ENCODE measurements at regions not wholly inside any gene's neighbourhood (a gene's known extent, or its start where the extent isn't known, plus 50 kb on each side); places are given as distances from the start of the nearest gene placed in this dataset.

GRCh38 chr10:119996944-119997343, 104.4 kb downstream of the SEC23IP start:
- Histone ChIP-seq H3K4me1 (no peaks in the 10 kb centered on the region), H3K4me3 (no peak overlapping the region), H3K9me3 (no peaks in the 10 kb centered on the region), H3K27ac (no peak overlapping the region), H3K27me3 (no peaks in the 10 kb centered on the region), H3K36me3 (no peaks in the 10 kb centered on the region)
- TF ChIP-seq POLR2AphosphoS5 (IDR thresholded peaks at IDR 0.05) (no peak), EP300 (IDR thresholded peaks at IDR 0.05) (no peak), POLR2A (IDR thresholded peaks at IDR 0.05) (no peak), CTCF (IDR thresholded peaks at IDR 0.05) (no peak)
- DNase-seq (ENCODE audit: low spot score in 2 of 2) = no peak

- Histone ChIP-seq H3K27me3 (no peaks in the 10 kb centered on the region), H3K27ac (no peak overlapping the region), H3K4me1 (no peaks in the 10 kb centered on the region), H3K4me3 (no peak overlapping the region), H3K9me3 (no peaks in the 10 kb centered on the region), H3K36me3 (no peaks in the 10 kb centered on the region)
- no peak for TF ChIP-seq POLR2AphosphoS5 (IDR thresholded peaks at IDR 0.05)
- TF ChIP-seq EP300 (IDR thresholded peaks at IDR 0.05) = no peak
- no peak for TF ChIP-seq CTCF (IDR thresholded peaks at IDR 0.05)
- TF ChIP-seq POLR2A (IDR thresholded peaks at IDR 0.05) = no peak
- WGBS = 31% methylated on average over 2 of the region's 2 CpGs
- DNase-seq (ENCODE audit: low spot score in 2 of 2) = no peak
Observed at GRCh38 chr10:119997429-119997828, 104.9 kb downstream of the SEC23IP start.

- WGBS = 73% methylated on average over 5 of the region's 5 CpGs
- Histone ChIP-seq H3K4me1 (no peaks in the 10 kb centered on the region), H3K27ac (no peak overlapping the region), H3K4me3 (no peak overlapping the region), H3K9me3 (no peaks in the 10 kb centered on the region), H3K36me3 (no peaks in the 10 kb centered on the region), H3K27me3 (no peaks in the 10 kb centered on the region)
- no peak for TF ChIP-seq POLR2A (IDR thresholded peaks at IDR 0.05)
- TF ChIP-seq EP300 (IDR thresholded peaks at IDR 0.05) = no peak
- no peak for TF ChIP-seq POLR2AphosphoS5 (IDR thresholded peaks at IDR 0.05)
- no peak for TF ChIP-seq CTCF (IDR thresholded peaks at IDR 0.05)
- DNase-seq (ENCODE audit: low spot score in 2 of 2) = no peak
Observed at GRCh38 chr10:120002785-120003184, 110.3 kb downstream of the SEC23IP start.

- Histone ChIP-seq H3K4me1 (no peaks in the 10 kb centered on the region), H3K9me3 (no peaks in the 10 kb centered on the region), H3K36me3 (no peaks in the 10 kb centered on the region), H3K27me3 (no peaks in the 10 kb centered on the region), H3K4me3 (no peak overlapping the region), H3K27ac (no peak overlapping the region)
- TF ChIP-seq POLR2A (IDR thresholded peaks at IDR 0.05) = no peak
- TF ChIP-seq CTCF (IDR thresholded peaks at IDR 0.05) = no peak
- no peak for TF ChIP-seq EP300 (IDR thresholded peaks at IDR 0.05)
- no peak for TF ChIP-seq POLR2AphosphoS5 (IDR thresholded peaks at IDR 0.05)
- DNase-seq (ENCODE audit: low spot score in 2 of 2) = no peak
- 52% methylated on average over 8 of the region's 8 CpGs for WGBS
Observed at GRCh38 chr10:120005207-120006201, 113.0 kb downstream of the SEC23IP start.

- H3K27me3 ChIP-seq = peaks cover 7% of the 10 kb centered on the region
- H3K27ac ChIP-seq = no peak overlapping the region
- 81% methylated on average over 2 of the region's 2 CpGs for WGBS
- TF ChIP-seq EP300 (IDR thresholded peaks at IDR 0.05) = no peak
- TF ChIP-seq CTCF (IDR thresholded peaks at IDR 0.05) = no peak
- no peak for TF ChIP-seq POLR2AphosphoS5 (IDR thresholded peaks at IDR 0.05)
- TF ChIP-seq POLR2A (IDR thresholded peaks at IDR 0.05) = no peak
- H3K36me3 ChIP-seq = no peaks in the 10 kb centered on the region
- no peaks in the 10 kb centered on the region for H3K9me3 ChIP-seq
- no peak for DNase-seq (ENCODE audit: low spot score in 2 of 2)
- H3K4me3 ChIP-seq = no peak overlapping the region
- H3K4me1 ChIP-seq = no peaks in the 10 kb centered on the region
Observed at GRCh38 chr10:120007261-120007660, 114.7 kb downstream of the SEC23IP start.
